K562 (cell line): ENCODE measurements at regions not wholly inside any gene's neighbourhood (a gene's known extent, or its start where the extent isn't known, plus 50 kb on each side); places are given as distances from the start of the nearest gene placed in this dataset.
"Not testable (repeated sequence)": the region's sequence is repeated elsewhere in the genome, so short reads cannot be mapped to it uniquely, and the experiment has no call there.

ENCODE experiments used
- ATF3 ChIP-seq, 2 experiments: fragments of 450-650 bp in 1 of 2; sonication (generic) in 1 of 2; formaldehyde crosslinking in 1 of 2; IDR thresholded peaks in 1 of 2; conservative IDR thresholded peaks in 1 of 2; 2 replicates each; pipeline versions ENCODE4 v1.6.1 to v1.8.1; 2016 to 2023; ENCODE audit warnings: mild to moderate bottlenecking in 2 of 2, moderate library complexity in 2 of 2, inconsistent platforms in 1 of 2, missing genetic modification reagents in 1 of 2
- BMI1 ChIP-seq: fragments of 150-350 bp; IDR thresholded peaks from 2 replicates; pipeline ENCODE4 v1.6.1; 2014; ENCODE audit warnings: low read length
- CHD4 ChIP-seq: fragments of 200-600 bp; sonication (generic); IDR thresholded peaks from 3 replicates; pipeline ENCODE4 v1.6.1; 2012; ENCODE audit warnings: low read depth, mild to moderate bottlenecking, mixed read lengths, low read length, inconsistent platforms; ENCODE audit not compliant: insufficient read depth, insufficient replicate concordance, poor library complexity, severe bottlenecking
- CXXC5 ChIP-seq: fragments of 250-450 bp; sonication (Bioruptor Pico); IDR thresholded peaks from 2 replicates; pipeline ENCODE4 v1.8.0; 2022; ENCODE audit warnings: inconsistent platforms, mild to moderate bottlenecking, moderate library complexity
- EGR1 ChIP-seq: fragments of 450-650 bp; conservative IDR thresholded peaks from 2 replicates; pipeline ENCODE4 v1.6.1; 2017; ENCODE audit warnings: mild to moderate bottlenecking
- ELF4 ChIP-seq: fragments of 450-650 bp; formaldehyde crosslinking; IDR thresholded peaks from 2 replicates; pipeline ENCODE4 v1.4.0; 2022; ENCODE audit warnings: missing genetic modification characterization
- GATAD2B ChIP-seq: fragments of 450-650 bp; IDR thresholded peaks from 2 replicates; pipeline ENCODE4 v1.6.1; 2017; ENCODE audit warnings: mild to moderate bottlenecking, borderline replicate concordance
- HDAC2 ChIP-seq: fragments of 450-650 bp; IDR thresholded peaks from 2 replicates; pipeline ENCODE4 v1.6.1; 2016; ENCODE audit warnings: mild to moderate bottlenecking
- HMG20B ChIP-seq: fragments of 250-450 bp; sonication (Bioruptor Pico); IDR thresholded peaks from 2 replicates; pipeline ENCODE4 v1.5.0; 2021; ENCODE audit warnings: mild to moderate bottlenecking
- MYC ChIP-seq, 2 experiments: fragments of 250-450 bp in 1 of 2; sonication (Bioruptor Pico) in 1 of 2; IDR thresholded peaks; 2 replicates each; pipeline versions ENCODE4 v1.5.1 to v1.6.1; 2012 to 2021; ENCODE audit warnings: low read depth in 2 of 2, borderline replicate concordance in 1 of 2, improper control_type of control experiment in 1 of 2, low read length in 1 of 2, mild to moderate bottlenecking in 1 of 2, moderate library complexity in 1 of 2
- TGIF2 ChIP-seq: sonication (generic); formaldehyde crosslinking; IDR thresholded peaks from 2 replicates; pipeline ENCODE4 v1.8.1; 2022; ENCODE audit warnings: mild to moderate bottlenecking, missing genetic modification reagents, moderate library complexity
- TF ChIP-seq, protein P1 (sequence below), 3 experiments: IDR thresholded peaks in 2 of 3; conservative IDR thresholded peaks in 1 of 3; 2 replicates each; pipeline ENCODE4 v1.5.1; 2011 to 2012; ENCODE audit warnings: low read length in 3 of 3, mild to moderate bottlenecking in 3 of 3, control low read depth in 2 of 3, improper control_type of control experiment in 1 of 3, inconsistent platforms in 1 of 3, low read depth in 1 of 3, mixed read lengths in 1 of 3, moderate library complexity in 1 of 3; ENCODE audit not compliant: insufficient read depth in 2 of 3
- TF ChIP-seq, protein P2 (sequence below), 2 experiments: fragments of 450-650 bp; IDR thresholded peaks; 2 replicates each; pipeline ENCODE4 v1.6.1; 2016; ENCODE audit warnings: mild to moderate bottlenecking in 2 of 2, borderline replicate concordance in 1 of 2, low read depth in 1 of 2, moderate library complexity in 1 of 2
- TF ChIP-seq, protein P3 (sequence below): fragments of 150-350 bp; conservative IDR thresholded peaks from 2 replicates; pipeline ENCODE4 v1.6.1; 2014; ENCODE audit warnings: low read length

DNA sequence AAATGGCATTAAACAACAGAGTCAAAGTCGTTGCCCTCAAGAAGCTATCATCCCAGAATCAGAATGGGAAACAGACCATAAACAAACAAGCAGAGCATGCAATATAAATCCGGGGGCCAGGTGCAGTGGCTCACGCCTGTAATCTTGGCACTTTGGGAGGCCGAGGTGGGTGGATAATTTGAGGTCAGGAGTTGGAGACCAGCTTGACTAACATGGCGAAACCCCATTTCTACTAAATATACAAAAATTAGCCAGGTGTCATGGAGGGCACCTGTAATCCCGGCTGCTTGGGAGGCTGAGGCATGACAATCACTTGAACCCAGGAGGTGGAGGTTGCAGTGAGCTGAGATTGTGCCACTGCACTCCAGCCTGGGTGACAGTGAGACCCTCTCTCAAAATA, 249.8 kb downstream of the CYRIA start:
- TF ChIP-seq MYC (IDR thresholded peaks at IDR 0.05; ENCODE audit: low read depth, low read length); MYC (CRISPR knock-in tag; IDR thresholded peaks at IDR 0.05; ENCODE audit: borderline replicate concordance, low read depth); GATAD2B; ELF4 (CRISPR knock-in tag); BMI1; EGR1; HDAC2; ATF3 (IDR thresholded peaks at IDR 0.05); ATF3 (CRISPR knock-in tag; conservative IDR thresholded peaks at IDR 0.05); TGIF2 (CRISPR knock-in tag); CHD4; CXXC5 (CRISPR knock-in tag); HMG20B (CRISPR knock-in tag): not testable (repeated sequence)
- TF ChIP-seq, protein P1, sequence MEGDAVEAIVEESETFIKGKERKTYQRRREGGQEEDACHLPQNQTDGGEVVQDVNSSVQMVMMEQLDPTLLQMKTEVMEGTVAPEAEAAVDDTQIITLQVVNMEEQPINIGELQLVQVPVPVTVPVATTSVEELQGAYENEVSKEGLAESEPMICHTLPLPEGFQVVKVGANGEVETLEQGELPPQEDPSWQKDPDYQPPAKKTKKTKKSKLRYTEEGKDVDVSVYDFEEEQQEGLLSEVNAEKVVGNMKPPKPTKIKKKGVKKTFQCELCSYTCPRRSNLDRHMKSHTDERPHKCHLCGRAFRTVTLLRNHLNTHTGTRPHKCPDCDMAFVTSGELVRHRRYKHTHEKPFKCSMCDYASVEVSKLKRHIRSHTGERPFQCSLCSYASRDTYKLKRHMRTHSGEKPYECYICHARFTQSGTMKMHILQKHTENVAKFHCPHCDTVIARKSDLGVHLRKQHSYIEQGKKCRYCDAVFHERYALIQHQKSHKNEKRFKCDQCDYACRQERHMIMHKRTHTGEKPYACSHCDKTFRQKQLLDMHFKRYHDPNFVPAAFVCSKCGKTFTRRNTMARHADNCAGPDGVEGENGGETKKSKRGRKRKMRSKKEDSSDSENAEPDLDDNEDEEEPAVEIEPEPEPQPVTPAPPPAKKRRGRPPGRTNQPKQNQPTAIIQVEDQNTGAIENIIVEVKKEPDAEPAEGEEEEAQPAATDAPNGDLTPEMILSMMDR (IDR thresholded peaks at IDR 0.05 in 2 of 3, conservative IDR thresholded peaks at IDR 0.05 in 1 of 3; ENCODE audit: insufficient read depth in 2 of 3, low read depth in 1 of 3, low read length in 3 of 3) = not testable (repeated sequence)
- TF ChIP-seq, protein P2, sequence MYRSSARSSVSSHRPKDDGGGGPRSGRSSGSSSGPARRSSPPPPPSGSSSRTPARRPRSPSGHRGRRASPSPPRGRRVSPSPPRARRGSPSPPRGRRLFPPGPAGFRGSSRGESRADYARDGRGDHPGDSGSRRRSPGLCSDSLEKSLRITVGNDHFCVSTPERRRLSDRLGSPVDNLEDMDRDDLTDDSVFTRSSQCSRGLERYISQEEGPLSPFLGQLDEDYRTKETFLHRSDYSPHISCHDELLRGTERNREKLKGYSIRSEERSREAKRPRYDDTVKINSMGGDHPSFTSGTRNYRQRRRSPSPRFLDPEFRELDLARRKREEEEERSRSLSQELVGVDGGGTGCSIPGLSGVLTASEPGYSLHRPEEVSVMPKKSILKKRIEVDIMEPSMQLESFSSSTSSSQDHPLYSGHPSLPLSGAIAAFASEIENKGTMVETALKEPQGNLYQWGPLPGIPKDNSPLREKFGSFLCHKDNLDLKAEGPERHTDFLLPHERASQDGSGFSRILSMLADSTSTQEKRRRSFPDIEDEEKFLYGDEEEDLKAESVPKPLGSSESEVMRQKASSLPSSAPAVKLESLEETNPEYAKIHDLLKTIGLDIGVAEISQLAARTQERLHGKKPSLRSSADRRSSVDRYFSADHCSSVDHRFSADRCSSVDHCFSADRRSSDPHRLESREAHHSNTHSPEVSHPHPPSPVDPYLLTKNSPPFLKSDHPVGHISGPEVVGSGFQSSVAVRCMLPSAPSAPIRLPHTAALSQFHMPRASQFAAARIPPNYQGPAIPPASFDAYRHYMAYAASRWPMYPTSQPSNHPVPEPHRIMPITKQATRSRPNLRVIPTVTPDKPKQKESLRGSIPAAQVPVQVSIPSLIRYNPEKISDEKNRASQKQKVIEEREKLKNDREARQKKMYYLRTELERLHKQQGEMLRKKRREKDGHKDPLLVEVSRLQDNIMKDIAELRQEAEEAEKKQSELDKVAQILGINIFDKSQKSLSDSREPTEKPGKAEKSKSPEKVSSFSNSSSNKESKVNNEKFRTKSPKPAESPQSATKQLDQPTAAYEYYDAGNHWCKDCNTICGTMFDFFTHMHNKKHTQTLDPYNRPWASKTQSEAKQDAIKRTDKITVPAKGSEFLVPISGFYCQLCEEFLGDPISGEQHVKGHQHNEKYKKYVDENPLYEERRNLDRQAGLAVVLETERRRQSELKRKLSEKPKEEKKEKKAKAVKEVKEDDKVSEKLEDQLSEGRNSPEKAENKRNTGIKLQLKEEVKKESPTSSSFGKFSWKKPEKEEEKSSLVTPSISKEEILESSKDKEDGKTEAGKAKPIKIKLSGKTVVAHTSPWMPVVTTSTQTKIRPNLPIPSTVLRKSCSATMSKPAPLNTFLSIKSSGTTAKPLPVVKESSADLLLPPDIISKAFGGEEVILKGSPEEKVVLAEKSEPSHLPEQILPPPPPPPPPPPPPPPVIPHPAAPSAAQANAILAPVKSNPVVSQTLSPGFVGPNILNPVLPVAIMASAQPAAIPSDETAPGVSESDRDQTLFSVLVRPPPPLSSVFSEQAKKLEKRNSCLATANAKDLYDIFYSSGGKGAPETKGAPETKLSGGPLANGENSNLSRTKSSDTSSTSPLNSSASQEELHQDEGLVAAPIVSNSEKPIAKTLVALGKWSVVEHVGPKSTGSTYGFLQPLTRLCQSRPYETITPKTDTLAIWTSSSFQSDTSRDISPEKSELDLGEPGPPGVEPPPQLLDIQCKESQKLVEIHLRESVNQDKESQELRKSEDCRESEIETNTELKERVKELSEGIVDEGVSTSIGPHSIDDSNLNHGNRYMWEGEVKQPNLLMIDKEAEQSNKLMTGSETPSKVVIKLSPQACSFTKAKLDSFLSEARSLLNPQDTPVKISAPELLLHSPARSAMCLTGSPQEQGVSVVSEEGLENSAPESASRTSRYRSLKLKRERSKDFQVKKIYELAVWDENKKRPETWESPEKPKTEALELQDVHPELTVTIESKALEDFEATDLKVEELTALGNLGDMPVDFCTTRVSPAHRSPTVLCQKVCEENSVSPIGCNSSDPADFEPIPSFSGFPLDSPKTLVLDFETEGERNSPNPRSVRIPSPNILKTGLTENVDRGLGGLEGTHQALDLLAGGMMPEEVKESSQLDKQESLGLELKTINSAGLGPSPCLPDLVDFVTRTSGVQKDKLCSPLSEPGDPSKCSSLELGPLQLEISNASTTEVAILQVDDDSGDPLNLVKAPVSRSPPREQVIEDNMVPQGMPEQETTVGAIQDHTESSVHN (IDR thresholded peaks at IDR 0.05; ENCODE audit: borderline replicate concordance in 1 of 2, low read depth in 1 of 2) = not testable (repeated sequence)
- TF ChIP-seq, protein P3, sequence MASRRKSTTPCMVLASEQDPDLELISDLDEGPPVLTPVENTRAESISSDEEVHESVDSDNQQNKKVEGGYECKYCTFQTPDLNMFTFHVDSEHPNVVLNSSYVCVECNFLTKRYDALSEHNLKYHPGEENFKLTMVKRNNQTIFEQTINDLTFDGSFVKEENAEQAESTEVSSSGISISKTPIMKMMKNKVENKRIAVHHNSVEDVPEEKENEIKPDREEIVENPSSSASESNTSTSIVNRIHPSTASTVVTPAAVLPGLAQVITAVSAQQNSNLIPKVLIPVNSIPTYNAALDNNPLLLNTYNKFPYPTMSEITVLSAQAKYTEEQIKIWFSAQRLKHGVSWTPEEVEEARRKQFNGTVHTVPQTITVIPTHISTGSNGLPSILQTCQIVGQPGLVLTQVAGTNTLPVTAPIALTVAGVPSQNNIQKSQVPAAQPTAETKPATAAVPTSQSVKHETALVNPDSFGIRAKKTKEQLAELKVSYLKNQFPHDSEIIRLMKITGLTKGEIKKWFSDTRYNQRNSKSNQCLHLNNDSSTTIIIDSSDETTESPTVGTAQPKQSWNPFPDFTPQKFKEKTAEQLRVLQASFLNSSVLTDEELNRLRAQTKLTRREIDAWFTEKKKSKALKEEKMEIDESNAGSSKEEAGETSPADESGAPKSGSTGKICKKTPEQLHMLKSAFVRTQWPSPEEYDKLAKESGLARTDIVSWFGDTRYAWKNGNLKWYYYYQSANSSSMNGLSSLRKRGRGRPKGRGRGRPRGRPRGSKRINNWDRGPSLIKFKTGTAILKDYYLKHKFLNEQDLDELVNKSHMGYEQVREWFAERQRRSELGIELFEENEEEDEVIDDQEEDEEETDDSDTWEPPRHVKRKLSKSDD = not testable (repeated sequence)
